ENCODE measurements at regions not wholly inside any gene's neighbourhood (a gene's known extent, or its start where the extent isn't known, plus 50 kb on each side); places are given as distances from the start of the nearest gene placed in this dataset.
"Not testable (repeated sequence)": the region's sequence is repeated elsewhere in the genome, so short reads cannot be mapped to it uniquely, and the experiment has no call there.

- no peaks in the 10 kb centered on the region for H3K4me1 ChIP-seq
- intact Hi-C loops (cut with DNase I), result no loop called here
- no peaks in the 10 kb centered on the region for H3K27me3 ChIP-seq
- no peak overlapping the region for H3K27ac ChIP-seq (replicated peaks in 1 of 4)
- TF ChIP-seq POLR2A (IDR thresholded peaks at IDR 0.05; ENCODE audit: low read depth) (no peak), EP300 (IDR thresholded peaks at IDR 0.05) (no peak), POLR2AphosphoS5 (IDR thresholded peaks at IDR 0.05) (no peak)
- TF ChIP-seq, protein P1, sequence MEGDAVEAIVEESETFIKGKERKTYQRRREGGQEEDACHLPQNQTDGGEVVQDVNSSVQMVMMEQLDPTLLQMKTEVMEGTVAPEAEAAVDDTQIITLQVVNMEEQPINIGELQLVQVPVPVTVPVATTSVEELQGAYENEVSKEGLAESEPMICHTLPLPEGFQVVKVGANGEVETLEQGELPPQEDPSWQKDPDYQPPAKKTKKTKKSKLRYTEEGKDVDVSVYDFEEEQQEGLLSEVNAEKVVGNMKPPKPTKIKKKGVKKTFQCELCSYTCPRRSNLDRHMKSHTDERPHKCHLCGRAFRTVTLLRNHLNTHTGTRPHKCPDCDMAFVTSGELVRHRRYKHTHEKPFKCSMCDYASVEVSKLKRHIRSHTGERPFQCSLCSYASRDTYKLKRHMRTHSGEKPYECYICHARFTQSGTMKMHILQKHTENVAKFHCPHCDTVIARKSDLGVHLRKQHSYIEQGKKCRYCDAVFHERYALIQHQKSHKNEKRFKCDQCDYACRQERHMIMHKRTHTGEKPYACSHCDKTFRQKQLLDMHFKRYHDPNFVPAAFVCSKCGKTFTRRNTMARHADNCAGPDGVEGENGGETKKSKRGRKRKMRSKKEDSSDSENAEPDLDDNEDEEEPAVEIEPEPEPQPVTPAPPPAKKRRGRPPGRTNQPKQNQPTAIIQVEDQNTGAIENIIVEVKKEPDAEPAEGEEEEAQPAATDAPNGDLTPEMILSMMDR (IDR thresholded peaks at IDR 0.05), result no peak
- H3K9me3 ChIP-seq, result peaks cover 0 to 12% (median 0%) of the 10 kb centered on the region in 4 donors
- no peak for DNase-seq (ENCODE audit: extremely low spot score)
- no peaks in the 10 kb centered on the region for H3K36me3 ChIP-seq
- H3K4me3 ChIP-seq, result no peak overlapping the region
Observed at GRCh38 chr5:30479104-30479503, 714.4 kb upstream of the CDH6 start.

DNA sequence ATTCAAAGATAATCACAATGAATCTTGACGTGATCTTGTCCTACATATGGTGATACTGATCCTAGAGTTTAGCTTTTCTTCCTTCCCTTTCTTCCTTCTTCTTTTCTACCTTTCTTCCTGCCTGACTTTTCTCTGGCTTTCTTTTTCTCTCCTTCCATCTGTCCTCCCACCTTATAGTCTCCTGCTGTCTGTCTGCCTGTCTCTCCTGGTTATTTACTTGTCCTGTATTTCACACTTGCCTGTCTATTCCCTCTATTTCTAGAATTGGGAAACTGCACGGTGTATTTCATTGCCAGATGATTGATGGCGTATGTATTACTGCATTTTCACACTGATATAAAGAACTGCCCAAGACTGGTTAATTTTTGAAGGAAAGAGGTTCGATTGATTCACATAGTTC lies 718.1 kb upstream of the CDH6 start:
- TF ChIP-seq POLR2A (IDR thresholded peaks at IDR 0.05; ENCODE audit: low read depth), result no peak
- intact Hi-C loops (cut with DNase I), result no loop called here
- Histone ChIP-seq H3K9me3 (peaks cover 0 to 9% (median 0%) of the 10 kb centered on the region in 4 donors), H3K36me3 (no peaks in the 10 kb centered on the region), H3K27me3 (no peaks in the 10 kb centered on the region), H3K4me1 (no peaks in the 10 kb centered on the region), H3K4me3 (no peak overlapping the region), H3K27ac (replicated peaks in 1 of 4) (no peak overlapping the region)
- 33% methylated on average over 4 of the region's 4 CpGs for WGBS
- DNase-seq (ENCODE audit: extremely low spot score), result no peak

DNA sequence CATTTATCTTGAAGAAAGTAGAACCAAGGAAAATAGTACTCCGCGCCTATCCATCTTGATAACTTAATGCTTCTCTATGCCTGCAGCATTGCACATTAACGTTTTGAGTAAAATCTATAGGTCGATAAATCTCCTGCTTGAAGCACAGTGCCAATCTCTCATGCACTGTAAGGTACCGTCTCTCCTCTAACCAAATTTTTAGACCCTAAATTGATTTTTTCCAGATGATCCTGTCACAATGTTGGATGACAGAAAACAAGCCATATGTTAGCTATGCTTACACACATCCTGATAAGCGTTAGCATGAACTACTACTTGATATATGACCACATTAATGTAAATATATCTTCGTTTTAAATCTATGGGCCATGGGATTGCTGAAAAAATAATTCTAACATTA lies 723.8 kb upstream of the CDH6 start:
- TF ChIP-seq POLR2A (IDR thresholded peaks at IDR 0.05; ENCODE audit: low read depth), result no peak
- TF ChIP-seq, protein P1 (IDR thresholded peaks at IDR 0.05), result no peak
- no peak for TF ChIP-seq POLR2AphosphoS5 (IDR thresholded peaks at IDR 0.05)
- no peak for TF ChIP-seq EP300 (IDR thresholded peaks at IDR 0.05)
- no peak overlapping the region for H3K27ac ChIP-seq (replicated peaks in 1 of 4)
- intact Hi-C loops (cut with DNase I), result no loop called here
- 74% methylated on average over 7 of the region's 7 CpGs for WGBS
- DNase-seq (ENCODE audit: extremely low spot score), result no peak
- no peak overlapping the region for H3K4me3 ChIP-seq
- no peaks in the 10 kb centered on the region for H3K27me3 ChIP-seq
- H3K9me3 ChIP-seq, result peaks cover 0 to 3% (median under 1%) of the 10 kb centered on the region in 4 donors
- no peaks in the 10 kb centered on the region for H3K4me1 ChIP-seq
- no peaks in the 10 kb centered on the region for H3K36me3 ChIP-seq

DNA sequence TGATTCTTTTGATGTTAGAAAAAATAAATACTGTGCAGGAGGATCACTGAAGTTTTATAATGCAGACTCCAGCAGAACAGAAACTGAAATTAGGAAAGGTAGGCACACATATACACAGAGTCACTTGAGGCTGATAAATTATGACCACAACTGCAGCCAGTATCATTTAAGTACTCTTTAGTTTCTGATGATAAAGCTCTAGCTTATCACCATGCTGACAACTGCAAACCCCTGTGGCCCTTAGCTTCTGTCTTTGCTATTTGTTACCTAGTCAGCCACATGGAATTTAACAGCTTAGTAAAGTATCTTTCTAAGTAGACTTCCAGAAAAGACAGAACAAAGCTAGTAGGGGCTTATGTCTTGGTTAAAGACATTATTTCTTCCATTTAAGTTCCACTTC lies 734.8 kb upstream of the CDH6 start:
- H3K27ac ChIP-seq (replicated peaks in 1 of 4), result no peak overlapping the region
- H3K9me3 ChIP-seq, result no peaks in the 10 kb centered on the region
- H3K36me3 ChIP-seq, result no peaks in the 10 kb centered on the region
- no peaks in the 10 kb centered on the region for H3K27me3 ChIP-seq
- intact Hi-C loops (cut with DNase I), result no loop called here
- no peak for DNase-seq (ENCODE audit: extremely low spot score)
- no peak overlapping the region for H3K4me3 ChIP-seq
- TF ChIP-seq EP300 (IDR thresholded peaks at IDR 0.05) (no peak), POLR2A (IDR thresholded peaks at IDR 0.05; ENCODE audit: low read depth) (no peak), POLR2AphosphoS5 (IDR thresholded peaks at IDR 0.05) (no peak)
- TF ChIP-seq, protein P1 (IDR thresholded peaks at IDR 0.05), result no peak
- H3K4me1 ChIP-seq, result no peaks in the 10 kb centered on the region

DNA sequence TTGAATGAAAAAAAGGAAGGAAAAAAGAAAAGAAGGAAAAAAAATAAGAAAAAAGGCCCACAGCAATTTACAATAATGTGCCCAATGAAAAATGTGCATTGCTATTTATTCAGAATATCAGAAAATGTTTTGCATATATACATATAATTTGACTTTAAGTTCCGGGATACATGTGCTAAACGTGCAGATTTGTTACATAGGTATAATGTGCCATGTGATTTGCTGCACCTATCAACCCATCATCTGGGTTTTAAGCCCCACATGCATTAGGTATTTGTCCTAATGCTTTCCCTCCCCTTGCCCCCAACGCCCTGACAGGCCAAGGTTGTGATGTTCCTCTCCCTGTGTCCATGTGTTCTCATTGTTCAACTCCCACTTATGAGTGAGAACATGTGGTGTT lies 738.0 kb upstream of the CDH6 start:
- H3K27me3 ChIP-seq; H3K4me1 ChIP-seq; H3K36me3 ChIP-seq; H3K4me3 ChIP-seq; DNase-seq (ENCODE audit: extremely low spot score); H3K9me3 ChIP-seq; H3K27ac ChIP-seq (replicated peaks in 1 of 4); intact Hi-C loops (cut with DNase I): not testable (repeated sequence)
- WGBS, result 81% methylated on average over 3 of the region's 3 CpGs

DNA sequence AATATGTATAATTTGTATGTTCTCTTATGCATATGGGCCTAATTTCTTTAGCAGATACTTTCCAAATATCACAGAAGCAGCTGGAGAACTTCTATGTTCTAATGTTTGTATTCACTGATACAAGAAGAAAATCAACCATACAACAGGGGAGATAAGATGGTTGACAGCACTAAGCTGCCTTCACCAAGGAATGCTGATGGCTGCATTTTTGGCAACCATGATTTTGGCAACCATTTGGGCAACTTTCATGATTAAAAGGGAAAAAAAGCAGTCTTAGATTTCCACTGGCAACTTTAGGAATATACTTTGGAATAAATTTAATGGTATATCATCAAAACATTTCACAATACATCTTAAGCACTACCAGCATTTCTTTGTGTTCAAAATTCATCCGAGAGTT lies 740.3 kb upstream of the CDH6 start:
- Histone ChIP-seq H3K27me3 (no peaks in the 10 kb centered on the region), H3K4me1 (no peaks in the 10 kb centered on the region), H3K36me3 (no peaks in the 10 kb centered on the region), H3K4me3 (no peak overlapping the region), H3K27ac (replicated peaks in 1 of 4) (no peak overlapping the region), H3K9me3 (no peaks in the 10 kb centered on the region)
- TF ChIP-seq, protein P1 (IDR thresholded peaks at IDR 0.05), result no peak
- TF ChIP-seq EP300 (IDR thresholded peaks at IDR 0.05) (no peak), POLR2AphosphoS5 (IDR thresholded peaks at IDR 0.05) (no peak), POLR2A (IDR thresholded peaks at IDR 0.05; ENCODE audit: low read depth) (no peak)
- intact Hi-C loops (cut with DNase I), result no loop called here
- no peak for DNase-seq (ENCODE audit: extremely low spot score)
- WGBS, result 61% methylated on average over 1 of the region's 1 CpG
